GM12874 (cell line): ENCODE measurements at regions not wholly inside any gene's neighbourhood (a gene's known extent, or its start where the extent isn't known, plus 50 kb on each side); places are given as distances from the start of the nearest gene placed in this dataset.

ENCODE experiments used
- CTCF ChIP-seq: IDR thresholded peaks from 2 replicates; pipeline ENCODE4 v1.5.1; 2011; ENCODE audit warnings: low read depth, mild to moderate bottlenecking, control low read depth, low read length, moderate library complexity; ENCODE audit not compliant: insufficient read depth

GRCh38 chr5:124643336-124643735 lies 103.1 kb downstream of the ZNF608 start:
- no peak for TF ChIP-seq CTCF

GRCh38 chr5:124642151-124642550 lies 104.3 kb downstream of the ZNF608 start:
- no peak for TF ChIP-seq CTCF

GRCh38 chr5:124641154-124641792 lies 105.2 kb downstream of the ZNF608 start:
- no peak for TF ChIP-seq CTCF

- TF ChIP-seq CTCF, result no peak
These were observed 107.3 kb downstream of the ZNF608 start for GRCh38 chr5:124639095-124639665.

- no peak for TF ChIP-seq CTCF
These were observed 109.4 kb downstream of the ZNF608 start for GRCh38 chr5:124637011-124637410.

GRCh38 chr5:124634741-124635323 lies 111.6 kb downstream of the ZNF608 start:
- TF ChIP-seq CTCF, result no peak

GRCh38 chr5:124634228-124634739 lies 112.2 kb downstream of the ZNF608 start:
- no peak for TF ChIP-seq CTCF
